Activated naive CD4-positive, alpha-beta T cell treated with anti-CD3 and anti-CD28 coated beads for 36 hours (primary cell): ENCODE measurements at regions not wholly inside any gene's neighbourhood (a gene's known extent, or its start where the extent isn't known, plus 50 kb on each side); places are given as distances from the start of the nearest gene placed in this dataset.

Experiments used
- CTCF ChIA-PET: fragments of 350-600 bp; sonication (Branson Sonifier 250); formaldehyde crosslinking; loops from one replicate; lab custom pipeline; 2021; ENCODE audit warnings: antibody characterized with exemption; lab: Charles Lee
- DNase-seq: peaks from one replicate; pipeline ENCODE4 v3.0.0-alpha.2; 2020
- H3K27ac Mint-ChIP-seq: one replicate; pipeline ENCODE4 v1.8.0; 2021; ENCODE audit warnings: mild to moderate bottlenecking, mixed read lengths
- H3K27me3 Mint-ChIP-seq: one replicate; pipeline ENCODE4 v1.8.0; 2021; ENCODE audit warnings: low read depth, mixed read lengths
- H3K36me3 Mint-ChIP-seq: one replicate; pipeline ENCODE4 v1.8.0; 2021; ENCODE audit warnings: low read depth, mixed read lengths
- H3K4me1 Mint-ChIP-seq: one replicate; pipeline ENCODE4 v1.8.0; 2021; ENCODE audit warnings: low read depth, mixed read lengths
- H3K4me3 Mint-ChIP-seq: one replicate; pipeline ENCODE4 v1.8.0; 2021; ENCODE audit warnings: mild to moderate bottlenecking, moderate library complexity, mixed read lengths
- H3K9me3 Mint-ChIP-seq: one replicate; pipeline ENCODE4 v1.8.0; 2021; ENCODE audit warnings: mixed read lengths
- intact Hi-C: fragments of 100-400 bp; cut with micrococcal nuclease; formaldehyde crosslinking; loops from one replicate; pipeline ENCODE4 v1.15.1; 2023

DNA sequence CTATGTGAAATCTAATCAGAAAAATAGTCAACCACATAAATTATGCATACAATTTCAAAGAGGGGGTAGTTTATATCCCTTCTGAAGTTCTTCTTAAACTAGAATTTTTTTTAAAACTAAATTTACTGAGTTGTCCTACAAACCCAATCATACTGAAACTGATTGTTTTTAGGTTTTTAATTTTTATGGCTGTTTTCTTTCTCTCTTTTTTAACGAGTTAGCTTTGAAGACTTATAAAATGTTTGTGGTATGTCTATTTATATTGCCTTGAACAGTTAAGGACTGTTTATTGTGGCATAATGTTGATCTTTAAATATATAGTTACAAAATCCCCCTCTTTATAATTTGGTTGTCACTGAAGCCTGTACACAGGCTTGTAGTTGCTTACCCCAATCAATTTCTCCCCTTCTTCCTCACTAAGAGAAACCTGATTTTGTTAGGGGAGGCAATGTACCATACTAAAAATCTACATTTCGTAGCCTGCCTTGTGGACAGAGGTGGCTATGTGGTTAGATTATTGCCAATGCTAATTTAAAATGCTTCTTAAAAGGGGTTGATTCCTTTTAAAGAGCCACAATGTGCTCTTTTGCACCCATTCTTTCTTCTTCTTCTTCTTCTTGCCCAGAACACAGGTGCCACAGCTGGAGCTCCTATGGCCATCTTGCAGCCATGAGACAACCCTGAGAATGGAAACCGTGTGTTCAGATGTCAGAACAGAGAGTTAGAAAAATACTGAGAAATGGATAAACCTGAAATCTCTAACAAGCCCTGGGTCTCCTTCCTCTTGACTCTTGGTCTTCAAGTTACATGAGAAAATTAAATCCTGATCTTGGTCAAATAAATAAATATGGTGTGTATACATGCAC, 102.7 kb upstream of the ZNF827 start:
- no peaks in the 10 kb centered on the region for H3K9me3 Mint-ChIP-seq
- intact Hi-C loops, result no loop called here
- no peaks in the 10 kb centered on the region for H3K4me1 Mint-ChIP-seq
- no peak for DNase-seq
- H3K27me3 Mint-ChIP-seq, result peaks cover 6% of the 10 kb centered on the region
- H3K27ac Mint-ChIP-seq, result no peak overlapping the region
- no peaks in the 10 kb centered on the region for H3K36me3 Mint-ChIP-seq
- CTCF ChIA-PET, result no interaction called here
- H3K4me3 Mint-ChIP-seq, result no peak overlapping the region

DNA sequence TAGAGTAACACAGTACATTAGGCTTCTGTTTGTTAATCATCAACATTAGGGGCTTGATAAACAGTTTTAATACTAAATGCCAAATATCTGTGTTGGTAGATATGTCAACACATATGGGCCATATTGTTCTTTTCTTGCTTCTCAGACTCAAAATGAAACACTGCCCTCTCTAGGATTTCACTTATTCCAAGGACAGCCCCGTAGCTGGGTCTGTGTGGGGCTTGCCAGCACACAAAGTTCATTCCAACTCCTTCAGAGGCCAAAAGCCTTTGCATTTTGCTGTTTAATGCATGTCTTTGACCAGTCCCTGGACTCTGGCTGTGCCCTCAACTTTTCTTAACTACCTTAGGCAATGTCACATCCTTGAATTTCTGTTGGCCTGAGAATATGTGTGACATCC, 102.0 kb upstream of the ZNF827 start:
- H3K27me3 Mint-ChIP-seq, result peaks cover 4% of the 10 kb centered on the region
- CTCF ChIA-PET, result no interaction called here
- intact Hi-C loops, result no loop called here
- DNase-seq, result no peak
- no peak overlapping the region for H3K27ac Mint-ChIP-seq
- no peaks in the 10 kb centered on the region for H3K36me3 Mint-ChIP-seq
- no peaks in the 10 kb centered on the region for H3K9me3 Mint-ChIP-seq
- no peak overlapping the region for H3K4me3 Mint-ChIP-seq
- no peaks in the 10 kb centered on the region for H3K4me1 Mint-ChIP-seq

DNA sequence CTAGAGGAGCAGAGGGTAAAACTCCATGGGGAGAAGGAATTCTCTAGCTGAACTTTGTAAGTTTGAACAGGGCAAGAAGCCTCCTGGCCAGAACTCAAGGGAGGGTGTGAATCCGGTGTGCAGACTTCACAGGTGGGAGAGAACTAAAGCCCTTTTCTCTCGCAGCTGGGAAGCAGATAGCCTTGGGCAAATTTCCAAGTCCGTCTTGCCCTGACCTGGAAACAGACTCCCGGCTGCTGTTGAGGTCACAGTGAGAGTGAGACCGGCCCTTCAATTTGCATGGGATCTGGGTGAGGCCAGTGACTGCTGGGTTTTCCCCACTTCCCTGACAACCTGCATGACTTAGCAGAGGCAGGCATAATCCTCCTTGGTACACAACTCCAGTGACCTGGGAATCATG, 94.5 kb upstream of the ZNF827 start:
- Mint-ChIP-seq H3K9me3 (peaks cover 2% of the 10 kb centered on the region), H3K36me3 (no peaks in the 10 kb centered on the region), H3K4me3 (no peak overlapping the region), H3K27me3 (peaks cover 8% of the 10 kb centered on the region), H3K4me1 (peaks cover 6% of the 10 kb centered on the region), H3K27ac (no peak overlapping the region)
- no peak for DNase-seq
- CTCF ChIA-PET, result interaction anchor here (0.7 kb wide), 1 partner anchor 39 kb away, joined by 3 read pairs; no protein-coding TSS in a partner anchor
- intact Hi-C loops, result no loop called here

DNA sequence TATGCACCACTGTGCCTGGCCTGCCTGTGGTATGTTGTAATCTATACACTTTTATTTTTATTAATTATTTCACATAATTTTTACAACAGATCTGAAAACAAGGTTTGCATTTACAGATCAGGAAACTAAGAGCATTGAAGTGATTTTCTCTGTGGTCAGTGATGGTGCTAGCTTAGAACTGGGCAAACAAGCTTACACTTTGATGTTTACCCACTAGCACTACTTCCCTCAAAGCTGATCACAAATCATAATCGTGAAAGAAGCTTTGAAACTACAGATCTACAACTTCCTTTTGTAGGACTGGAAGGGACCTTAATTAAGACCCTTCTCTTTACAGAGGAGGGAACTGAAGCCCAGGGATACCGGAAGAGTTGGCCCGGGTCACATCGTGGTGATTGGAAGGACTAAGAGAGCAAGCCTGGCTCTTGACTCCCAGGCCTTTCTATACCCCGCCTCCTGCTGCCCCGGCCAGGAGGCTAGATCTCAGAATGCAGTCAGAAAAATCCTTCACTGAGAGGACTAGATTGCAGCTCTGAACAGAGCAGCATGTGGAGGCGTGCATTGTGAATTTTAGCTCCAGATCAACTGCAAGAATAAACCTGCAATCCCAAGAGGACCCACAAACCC, 93.7 kb upstream of the ZNF827 start:
- H3K9me3 Mint-ChIP-seq, result peaks cover 2% of the 10 kb centered on the region
- H3K4me1 Mint-ChIP-seq, result peaks cover 6% of the 10 kb centered on the region
- H3K27ac Mint-ChIP-seq, result no peak overlapping the region
- H3K36me3 Mint-ChIP-seq, result no peaks in the 10 kb centered on the region
- DNase-seq, result no peak
- peaks cover 8% of the 10 kb centered on the region for H3K27me3 Mint-ChIP-seq
- no peak overlapping the region for H3K4me3 Mint-ChIP-seq
- CTCF ChIA-PET, result no interaction called here
- intact Hi-C loops, result no loop called here

DNA sequence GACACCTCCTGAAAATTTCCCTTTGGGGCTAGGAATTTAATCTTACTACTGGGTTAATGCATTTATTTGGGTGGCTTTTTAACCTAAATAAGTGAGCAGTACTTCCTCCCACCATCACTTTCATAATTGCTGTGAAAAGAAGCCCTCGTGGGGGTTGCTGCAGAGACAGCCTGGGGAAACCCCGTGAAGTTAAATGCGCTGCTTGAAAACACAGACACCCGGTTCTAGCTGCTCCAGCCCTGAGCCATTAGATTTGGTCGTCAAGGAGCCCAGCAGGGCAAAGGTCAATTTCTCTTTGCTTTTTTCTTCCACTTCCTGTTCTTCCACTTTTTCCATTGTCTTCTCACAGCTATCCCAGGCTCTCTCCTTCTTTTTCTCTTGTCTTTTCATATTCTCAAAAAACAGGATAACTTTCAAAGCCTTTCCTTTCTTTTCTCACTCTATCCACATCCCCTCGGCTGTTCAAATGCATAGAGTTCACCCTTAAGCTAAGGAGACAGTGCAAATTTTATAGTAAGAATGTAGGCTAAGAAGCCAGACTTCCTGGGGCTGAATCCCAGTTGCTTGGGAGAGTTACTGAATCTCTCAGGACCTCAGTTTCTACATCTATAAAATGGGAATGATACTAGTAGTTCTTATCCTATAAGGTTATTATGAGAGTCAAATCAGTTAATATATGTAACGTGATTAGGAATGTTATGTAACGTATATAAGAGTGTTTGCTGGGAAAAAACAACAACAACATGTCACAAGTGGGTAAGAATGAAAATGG, 91.5 kb upstream of the ZNF827 start:
- H3K9me3 Mint-ChIP-seq, result peaks cover under 1% of the 10 kb centered on the region
- H3K27me3 Mint-ChIP-seq, result peaks cover 15% of the 10 kb centered on the region
- CTCF ChIA-PET, result no interaction called here
- no peaks in the 10 kb centered on the region for H3K36me3 Mint-ChIP-seq
- H3K4me1 Mint-ChIP-seq, result peaks cover 6% of the 10 kb centered on the region
- H3K27ac Mint-ChIP-seq, result no peak overlapping the region
- intact Hi-C loops, result no loop called here
- no peak overlapping the region for H3K4me3 Mint-ChIP-seq
- DNase-seq, result peak; percentile 12

DNA sequence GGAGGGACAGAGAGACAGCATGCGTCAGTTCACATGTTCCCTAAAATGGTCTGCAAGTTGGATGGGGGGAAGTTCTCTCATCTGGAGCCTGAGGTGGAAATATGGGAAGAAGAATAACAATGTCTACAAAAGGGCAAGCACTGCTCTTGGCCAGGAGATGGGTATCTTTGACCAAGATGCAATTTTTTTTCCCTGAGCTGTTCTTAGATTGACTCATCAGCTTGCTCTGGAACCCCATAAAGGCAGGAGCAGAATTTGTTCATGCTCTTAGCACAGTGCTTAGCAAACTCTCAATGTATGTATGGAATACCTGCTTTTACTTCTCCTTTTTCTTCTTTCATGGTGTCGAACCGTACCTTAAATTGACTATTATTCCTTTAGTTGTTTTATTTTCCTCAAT, 90.5 kb upstream of the ZNF827 start:
- intact Hi-C loops, result no loop called here
- DNase-seq, result no peak
- CTCF ChIA-PET, result no interaction called here
- H3K36me3 Mint-ChIP-seq, result no peaks in the 10 kb centered on the region
- H3K4me3 Mint-ChIP-seq, result no peak overlapping the region
- peaks cover 6% of the 10 kb centered on the region for H3K4me1 Mint-ChIP-seq
- H3K9me3 Mint-ChIP-seq, result no peaks in the 10 kb centered on the region
- H3K27ac Mint-ChIP-seq, result no peak overlapping the region
- H3K27me3 Mint-ChIP-seq, result peaks cover 20% of the 10 kb centered on the region

DNA sequence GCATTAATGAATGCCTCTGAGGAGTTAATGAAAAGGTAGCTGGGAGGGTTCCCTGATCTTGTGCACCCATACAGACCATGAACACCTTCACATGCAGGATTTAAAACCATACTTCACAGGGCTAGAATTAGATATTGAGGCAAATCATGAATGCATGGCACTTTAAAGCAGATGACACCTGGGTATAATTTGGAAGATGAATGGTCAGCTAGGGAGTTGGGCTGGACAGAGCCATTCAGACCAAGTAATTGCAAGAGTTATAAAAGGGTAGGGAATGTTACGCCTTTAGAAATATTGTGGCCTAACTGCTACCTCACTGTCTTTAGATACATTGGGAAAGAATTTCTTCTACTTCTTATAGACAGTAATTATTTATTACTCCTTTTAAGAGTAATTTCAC, 89.1 kb upstream of the ZNF827 start:
- CTCF ChIA-PET, result no interaction called here
- no peak for DNase-seq
- Mint-ChIP-seq H3K9me3 (no peaks in the 10 kb centered on the region), H3K4me3 (no peak overlapping the region), H3K4me1 (peaks cover 6% of the 10 kb centered on the region), H3K27ac (no peak overlapping the region), H3K36me3 (no peaks in the 10 kb centered on the region), H3K27me3 (peaks cover 17% of the 10 kb centered on the region)
- intact Hi-C loops, result no loop called here

DNA sequence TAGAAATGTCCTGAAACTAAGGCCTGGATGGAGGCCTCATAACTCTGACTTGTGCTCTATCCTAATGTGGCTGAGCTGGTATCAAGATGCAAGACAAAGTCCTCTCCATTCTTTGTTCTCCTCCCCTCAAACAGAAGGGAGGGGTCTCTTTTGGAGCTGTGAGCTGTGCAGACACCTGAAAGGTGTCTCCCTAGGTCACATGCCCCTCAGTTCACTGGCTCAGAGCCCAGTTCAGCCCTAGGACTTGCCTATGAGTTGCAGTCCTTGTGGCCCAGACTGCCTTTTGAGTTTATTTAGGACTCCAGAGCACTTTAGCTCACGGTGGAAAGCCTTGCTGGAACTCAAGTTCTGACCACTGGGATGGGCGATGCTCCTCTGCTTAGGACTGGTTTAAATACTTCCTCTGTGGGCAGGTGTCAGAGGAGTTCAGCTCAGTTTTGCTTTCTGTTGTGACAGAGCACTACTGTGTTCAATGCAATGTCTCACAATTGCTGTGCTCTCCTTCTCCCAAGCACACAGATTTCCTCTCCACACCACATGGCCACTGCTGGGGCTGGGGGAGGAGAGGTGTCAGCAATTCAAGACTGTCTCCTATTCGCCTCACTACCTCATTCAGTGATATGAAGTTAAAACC, 84.8 kb upstream of the ZNF827 start:
- Mint-ChIP-seq H3K4me1 (no peaks in the 10 kb centered on the region), H3K27ac (no peak overlapping the region), H3K9me3 (no peaks in the 10 kb centered on the region), H3K36me3 (no peaks in the 10 kb centered on the region), H3K27me3 (peaks cover 24% of the 10 kb centered on the region), H3K4me3 (no peak overlapping the region)
- intact Hi-C loops, result no loop called here
- DNase-seq, result no peak
- CTCF ChIA-PET, result no interaction called here

DNA sequence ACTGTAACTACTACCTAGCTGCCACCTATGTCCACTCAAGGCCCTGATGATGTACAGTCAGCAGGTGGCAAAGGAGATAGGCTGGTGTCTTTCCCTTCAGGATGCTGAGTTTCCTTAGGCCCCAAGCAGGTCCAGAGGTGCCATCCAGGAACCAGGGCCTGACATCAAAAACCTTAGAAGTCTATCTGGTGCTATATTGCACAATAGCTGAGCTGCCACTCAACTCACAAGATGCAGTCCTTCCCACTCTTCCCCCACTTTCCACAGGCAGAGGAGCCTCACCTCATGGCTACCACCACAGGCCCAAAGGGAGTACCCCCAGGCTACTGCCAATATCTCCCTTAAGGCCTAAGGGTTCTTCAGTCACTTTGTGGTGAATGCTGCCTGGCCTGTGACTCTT, 83.9 kb upstream of the ZNF827 start:
- no peak overlapping the region for H3K4me3 Mint-ChIP-seq
- DNase-seq, result no peak
- intact Hi-C loops, result no loop called here
- CTCF ChIA-PET, result no interaction called here
- H3K27ac Mint-ChIP-seq, result no peak overlapping the region
- no peaks in the 10 kb centered on the region for H3K4me1 Mint-ChIP-seq
- no peaks in the 10 kb centered on the region for H3K36me3 Mint-ChIP-seq
- H3K27me3 Mint-ChIP-seq, result peaks cover 25% of the 10 kb centered on the region
- H3K9me3 Mint-ChIP-seq, result no peaks in the 10 kb centered on the region

GRCh38 chr4:146018247-146018646, 79.6 kb upstream of the ZNF827 start:
- DNase-seq, result no peak
- no peak overlapping the region for H3K27ac Mint-ChIP-seq
- CTCF ChIA-PET, result no interaction called here
- no peaks in the 10 kb centered on the region for H3K36me3 Mint-ChIP-seq
- H3K4me3 Mint-ChIP-seq, result no peak overlapping the region
- intact Hi-C loops, result no loop called here
- H3K4me1 Mint-ChIP-seq, result no peaks in the 10 kb centered on the region
- no peaks in the 10 kb centered on the region for H3K9me3 Mint-ChIP-seq
- H3K27me3 Mint-ChIP-seq, result peaks cover 13% of the 10 kb centered on the region

- no peak overlapping the region for H3K27ac Mint-ChIP-seq
- intact Hi-C loops, result no loop called here
- peaks cover 24% of the 10 kb centered on the region for H3K27me3 Mint-ChIP-seq
- no peak for DNase-seq
- CTCF ChIA-PET, result no interaction called here
- H3K4me1 Mint-ChIP-seq, result no peaks in the 10 kb centered on the region
- H3K36me3 Mint-ChIP-seq, result peaks cover 1% of the 10 kb centered on the region
- no peak overlapping the region for H3K4me3 Mint-ChIP-seq
- H3K9me3 Mint-ChIP-seq, result peaks cover 14% of the 10 kb centered on the region
Observed at GRCh38 chr4:146004730-146005129, 66.1 kb upstream of the ZNF827 start.

- no peaks in the 10 kb centered on the region for H3K4me1 Mint-ChIP-seq
- no peaks in the 10 kb centered on the region for H3K36me3 Mint-ChIP-seq
Observed at GRCh38 chr4:145988628-145989027, 50.0 kb upstream of the ZNF827 start.

More at GRCh38 chr4:145988628-145989027, 50.0 kb upstream of the ZNF827 start:
- Mint-ChIP-seq H3K27ac (no peak overlapping the region), H3K4me3 (no peak overlapping the region), H3K9me3 (no peaks in the 10 kb centered on the region), H3K27me3 (peaks cover 5% of the 10 kb centered on the region)
- CTCF ChIA-PET, result no interaction called here
- intact Hi-C loops, result no loop called here
- no peak for DNase-seq
